ENCODE measurements at regions not wholly inside any gene's neighbourhood (a gene's known extent, or its start where the extent isn't known, plus 50 kb on each side); places are given as distances from the start of the nearest gene placed in this dataset.

DNA sequence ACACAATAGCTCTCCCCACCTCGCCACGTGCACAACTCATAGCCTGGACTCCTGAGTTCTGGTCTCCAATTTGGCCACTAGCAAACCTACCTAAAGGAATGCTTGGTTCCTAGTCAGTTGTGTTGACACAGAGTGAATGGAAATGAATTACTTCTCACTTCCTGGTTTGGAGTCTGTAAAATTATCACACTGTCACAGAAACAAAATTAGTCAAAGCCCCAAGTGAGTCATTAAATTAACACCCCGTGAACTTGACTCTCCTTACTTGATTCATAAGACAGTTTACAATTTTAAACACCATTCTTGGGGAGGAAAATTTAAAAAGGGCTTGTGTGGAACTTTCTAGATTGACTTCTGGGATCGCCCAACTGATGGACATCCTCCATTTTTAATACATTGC is 276.2 kb upstream of the CTNNB1 start:
- Histone ChIP-seq H3K4me3 (IDR thresholded peaks at IDR 0.05; ENCODE audit: insufficient read depth, low read depth, low read length) (no peak overlapping the region), H3K36me3 (ENCODE audit: insufficient read depth) (no peaks in the 10 kb centered on the region), H3K4me1 (ENCODE audit: low read depth, poor library complexity, severe bottlenecking) (no peaks in the 10 kb centered on the region), H3K79me2 (ENCODE audit: insufficient read depth, low read depth) (no peaks in the 10 kb centered on the region), H3K4me2 (no peak overlapping the region), H3K9ac (no peak overlapping the region), H3K27ac (no peak overlapping the region), H2AFZ (ENCODE audit: low read depth) (no peak overlapping the region), H4K20me1 (ENCODE audit: insufficient read depth) (no peaks in the 10 kb centered on the region), H3K27me3 (ENCODE audit: insufficient read depth, low read depth) (no peaks in the 10 kb centered on the region)
- TF ChIP-seq, protein P1, sequence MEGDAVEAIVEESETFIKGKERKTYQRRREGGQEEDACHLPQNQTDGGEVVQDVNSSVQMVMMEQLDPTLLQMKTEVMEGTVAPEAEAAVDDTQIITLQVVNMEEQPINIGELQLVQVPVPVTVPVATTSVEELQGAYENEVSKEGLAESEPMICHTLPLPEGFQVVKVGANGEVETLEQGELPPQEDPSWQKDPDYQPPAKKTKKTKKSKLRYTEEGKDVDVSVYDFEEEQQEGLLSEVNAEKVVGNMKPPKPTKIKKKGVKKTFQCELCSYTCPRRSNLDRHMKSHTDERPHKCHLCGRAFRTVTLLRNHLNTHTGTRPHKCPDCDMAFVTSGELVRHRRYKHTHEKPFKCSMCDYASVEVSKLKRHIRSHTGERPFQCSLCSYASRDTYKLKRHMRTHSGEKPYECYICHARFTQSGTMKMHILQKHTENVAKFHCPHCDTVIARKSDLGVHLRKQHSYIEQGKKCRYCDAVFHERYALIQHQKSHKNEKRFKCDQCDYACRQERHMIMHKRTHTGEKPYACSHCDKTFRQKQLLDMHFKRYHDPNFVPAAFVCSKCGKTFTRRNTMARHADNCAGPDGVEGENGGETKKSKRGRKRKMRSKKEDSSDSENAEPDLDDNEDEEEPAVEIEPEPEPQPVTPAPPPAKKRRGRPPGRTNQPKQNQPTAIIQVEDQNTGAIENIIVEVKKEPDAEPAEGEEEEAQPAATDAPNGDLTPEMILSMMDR (conservative IDR thresholded peaks at IDR 0.05; ENCODE audit: low read depth, low read length): no peak

DNA sequence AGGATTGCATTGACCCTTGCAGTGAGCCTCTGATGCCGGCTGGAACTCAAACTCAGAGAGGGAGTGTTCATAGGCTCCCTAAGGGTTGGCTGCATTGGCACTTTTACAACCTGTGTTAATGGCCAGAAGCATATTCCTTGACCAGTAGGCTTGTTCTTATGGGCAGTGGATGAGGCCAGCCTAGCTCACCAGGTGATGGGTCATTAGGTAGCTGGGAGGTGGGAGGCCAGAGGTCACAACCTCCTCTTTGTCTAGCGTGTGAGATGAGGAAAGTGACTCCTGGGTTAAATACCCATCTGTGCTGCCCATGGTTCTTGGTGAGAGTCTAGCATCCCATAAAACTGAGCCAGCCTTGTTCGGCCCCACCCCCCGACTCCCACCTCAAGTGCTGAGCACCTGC is 275.7 kb upstream of the CTNNB1 start:
- no peaks in the 10 kb centered on the region for H4K20me1 ChIP-seq (ENCODE audit: insufficient read depth)
- TF ChIP-seq, protein P1 (conservative IDR thresholded peaks at IDR 0.05; ENCODE audit: low read depth, low read length): no peak
- no peak overlapping the region for H3K4me2 ChIP-seq
- no peaks in the 10 kb centered on the region for H3K27me3 ChIP-seq (ENCODE audit: insufficient read depth, low read depth)
- H3K9ac ChIP-seq: no peak overlapping the region
- no peaks in the 10 kb centered on the region for H3K36me3 ChIP-seq (ENCODE audit: insufficient read depth)
- H2AFZ ChIP-seq (ENCODE audit: low read depth): no peak overlapping the region
- H3K4me1 ChIP-seq (ENCODE audit: low read depth, poor library complexity, severe bottlenecking): no peaks in the 10 kb centered on the region
- no peaks in the 10 kb centered on the region for H3K79me2 ChIP-seq (ENCODE audit: insufficient read depth, low read depth)
- no peak overlapping the region for H3K27ac ChIP-seq
- no peak overlapping the region for H3K4me3 ChIP-seq (IDR thresholded peaks at IDR 0.05; ENCODE audit: insufficient read depth, low read depth, low read length)

DNA sequence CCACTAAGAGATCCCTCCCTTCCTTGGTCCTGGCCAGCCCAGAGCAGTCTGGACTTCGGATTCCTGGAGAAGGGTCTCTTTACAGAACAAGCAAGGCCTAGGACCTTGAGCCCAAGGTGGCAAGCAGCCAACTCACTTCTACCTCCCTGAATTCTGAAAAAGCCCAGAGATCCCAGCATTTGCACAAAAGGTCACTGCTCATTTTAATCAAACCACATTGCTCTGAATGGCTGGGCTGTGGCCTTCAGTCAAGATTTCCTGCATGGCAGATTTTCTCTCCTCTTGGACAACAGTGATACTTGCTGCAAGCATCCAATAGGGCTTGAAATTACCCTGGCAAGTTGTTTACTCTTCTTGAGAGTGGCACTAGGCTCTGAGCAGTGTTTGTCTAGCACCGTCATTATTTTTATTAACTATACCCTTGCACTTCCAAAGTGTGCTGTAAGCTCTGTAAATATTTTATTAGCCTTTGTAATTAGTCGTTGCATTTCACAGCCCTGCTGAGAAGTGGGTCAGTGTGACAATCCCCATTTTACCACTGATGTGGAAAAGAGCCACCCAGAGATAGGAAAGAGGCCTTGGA is 274.7 kb upstream of the CTNNB1 start:
- Histone ChIP-seq H3K4me3 (IDR thresholded peaks at IDR 0.05; ENCODE audit: insufficient read depth, low read depth, low read length) (no peak overlapping the region), H3K4me2 (no peak overlapping the region), H2AFZ (ENCODE audit: low read depth) (no peak overlapping the region), H3K79me2 (ENCODE audit: insufficient read depth, low read depth) (no peaks in the 10 kb centered on the region), H3K36me3 (ENCODE audit: insufficient read depth) (no peaks in the 10 kb centered on the region), H4K20me1 (ENCODE audit: insufficient read depth) (no peaks in the 10 kb centered on the region), H3K9ac (no peak overlapping the region), H3K27me3 (ENCODE audit: insufficient read depth, low read depth) (no peaks in the 10 kb centered on the region), H3K27ac (no peak overlapping the region), H3K4me1 (ENCODE audit: low read depth, poor library complexity, severe bottlenecking) (no peaks in the 10 kb centered on the region)
- TF ChIP-seq, protein P1 (conservative IDR thresholded peaks at IDR 0.05; ENCODE audit: low read depth, low read length): no peak

DNA sequence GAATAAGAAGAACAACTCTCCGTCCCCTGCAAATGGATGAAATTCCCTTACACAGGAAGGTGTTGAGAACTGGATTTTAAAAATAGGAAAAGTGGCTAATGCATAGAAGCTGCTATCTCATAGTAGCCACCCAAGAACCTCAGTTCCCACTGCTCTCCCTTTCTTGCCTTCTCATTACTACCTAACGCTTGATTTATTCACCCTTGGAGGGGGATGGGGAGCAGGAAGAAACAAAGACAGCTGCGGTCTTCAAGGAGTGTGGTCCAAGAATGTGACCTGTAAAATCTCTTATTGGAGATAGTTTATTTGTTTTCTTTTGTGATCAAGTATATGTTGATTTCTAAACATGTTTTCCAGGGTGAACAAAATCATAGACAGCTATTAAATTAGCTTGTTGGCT is 274.1 kb upstream of the CTNNB1 start:
- H3K4me1 ChIP-seq (ENCODE audit: low read depth, poor library complexity, severe bottlenecking): no peaks in the 10 kb centered on the region
- H3K79me2 ChIP-seq (ENCODE audit: insufficient read depth, low read depth): no peaks in the 10 kb centered on the region
- H4K20me1 ChIP-seq (ENCODE audit: insufficient read depth): no peaks in the 10 kb centered on the region
- H3K4me3 ChIP-seq (IDR thresholded peaks at IDR 0.05; ENCODE audit: insufficient read depth, low read depth, low read length): no peak overlapping the region
- no peak overlapping the region for H3K9ac ChIP-seq
- TF ChIP-seq, protein P1 (conservative IDR thresholded peaks at IDR 0.05; ENCODE audit: low read depth, low read length): no peak
- H3K36me3 ChIP-seq (ENCODE audit: insufficient read depth): no peaks in the 10 kb centered on the region
- no peak overlapping the region for H3K4me2 ChIP-seq
- no peak overlapping the region for H3K27ac ChIP-seq
- H2AFZ ChIP-seq (ENCODE audit: low read depth): no peak overlapping the region
- no peaks in the 10 kb centered on the region for H3K27me3 ChIP-seq (ENCODE audit: insufficient read depth, low read depth)

Data from KMS-11 (cell line).